ENCODE measurements at regions not wholly inside any gene's neighbourhood (a gene's known extent, or its start where the extent isn't known, plus 50 kb on each side); places are given as distances from the start of the nearest gene placed in this dataset.

- H4K20me1 ChIP-seq (ENCODE audit: low read length), result no peaks in the 10 kb centered on the region
- no peaks in the 10 kb centered on the region for H3K36me3 ChIP-seq (ENCODE audit: low read depth, low read length)
- H3K27ac ChIP-seq (ENCODE audit: low read length), result no peak overlapping the region
- no peak overlapping the region for H3K4me3 ChIP-seq (ENCODE audit: low read length)
- H3K9me2 ChIP-seq (replicated peaks; ENCODE audit: low read length), result no peaks in the 10 kb centered on the region
- peaks cover 11% of the 10 kb centered on the region for H3F3A ChIP-seq (ENCODE audit: low read length, unreplicated experiment)
- no peaks in the 10 kb centered on the region for H3K27me3 ChIP-seq (ENCODE audit: low read length)
- POLR2A ChIA-PET (ENCODE audit: unreplicated experiment), result interaction anchor here (0.6 kb wide), 1 partner anchor 44 kb away, joined by 3 read pairs; no protein-coding TSS in a partner anchor
- BruUV-seq (replicated peaks), result no TSS peak
- H3K9me3 ChIP-seq (ENCODE audit: low read length), result no peaks in the 10 kb centered on the region
- ATAC-seq, result no peak
- H3K79me2 ChIP-seq (ENCODE audit: low read length), result no peaks in the 10 kb centered on the region
- no peak overlapping the region for H3K9ac ChIP-seq (ENCODE audit: low read length)
- DNase-seq, result peak; percentile 52
- intact Hi-C loops (cut with micrococcal nuclease), result loop anchor here (10.0 kb wide), 1 partner anchor 121 kb away; no protein-coding TSS in a partner anchor
- H3K4me1 ChIP-seq (ENCODE audit: insufficient read depth, low read length), result peaks cover 61% of the 10 kb centered on the region
- H3K4me2 ChIP-seq (ENCODE audit: low read length), result peak overlapping the region; percentile 39
- CTCF ChIA-PET, result interaction anchor here (0.7 kb wide), 1 partner anchor 64 kb away, joined by 3 read pairs; no protein-coding TSS in a partner anchor
- TF ChIP-seq EZH2phosphoT487 (IDR thresholded peaks at IDR 0.05; ENCODE audit: borderline replicate concordance, low read length) (no peak), EZH2 (IDR thresholded peaks at IDR 0.05; ENCODE audit: low read length, unreplicated experiment) (no peak), CTCF (conservative IDR thresholded peaks at IDR 0.05; ENCODE audit: low read depth, low read length) (no peak)
- H2AFZ ChIP-seq (ENCODE audit: low read length), result no peak overlapping the region
Measured at GRCh38 chr2:234676109-234676782, 179.4 kb upstream of the ARL4C start.

- H3K4me1 ChIP-seq (ENCODE audit: insufficient read depth, low read length), result peaks cover 56% of the 10 kb centered on the region
- no TSS peak for BruUV-seq (replicated peaks)
- ATAC-seq (no peak), DNase-seq (no peak)
- peaks cover 9% of the 10 kb centered on the region for H3F3A ChIP-seq (ENCODE audit: low read length, unreplicated experiment)
- no peaks in the 10 kb centered on the region for H3K9me2 ChIP-seq (replicated peaks; ENCODE audit: low read length)
- no peaks in the 10 kb centered on the region for H4K20me1 ChIP-seq (ENCODE audit: low read length)
- H3K9me3 ChIP-seq (ENCODE audit: low read length), result no peaks in the 10 kb centered on the region
- ChIA-PET POLR2A (ENCODE audit: unreplicated experiment) (no interaction called here), CTCF (interaction anchor here (0.7 kb wide), 1 partner anchor 52 kb away, joined by 13 read pairs; no protein-coding TSS in a partner anchor)
- H3K4me2 ChIP-seq (ENCODE audit: low read length), result no peak overlapping the region
- H3K9ac ChIP-seq (ENCODE audit: low read length), result no peak overlapping the region
- H3K79me2 ChIP-seq (ENCODE audit: low read length), result no peaks in the 10 kb centered on the region
- H3K27ac ChIP-seq (ENCODE audit: low read length), result no peak overlapping the region
- no peak overlapping the region for H3K4me3 ChIP-seq (ENCODE audit: low read length)
- TF ChIP-seq EZH2 (IDR thresholded peaks at IDR 0.05; ENCODE audit: low read length, unreplicated experiment), result no peak
- TF ChIP-seq CTCF (conservative IDR thresholded peaks at IDR 0.05; ENCODE audit: low read depth, low read length), result no peak
- TF ChIP-seq EZH2phosphoT487 (IDR thresholded peaks at IDR 0.05; ENCODE audit: borderline replicate concordance, low read length), result no peak
- H3K36me3 ChIP-seq (ENCODE audit: low read depth, low read length), result no peaks in the 10 kb centered on the region
- H2AFZ ChIP-seq (ENCODE audit: low read length), result no peak overlapping the region
- no peaks in the 10 kb centered on the region for H3K27me3 ChIP-seq (ENCODE audit: low read length)
- intact Hi-C loops (cut with micrococcal nuclease), result loop anchor here (10.0 kb wide), 1 partner anchor 120 kb away; no protein-coding TSS in a partner anchor
Measured at GRCh38 chr2:234674781-234675201, 177.9 kb upstream of the ARL4C start.
